Prostate gland (tissue), 2 donors: ENCODE measurements at regions not wholly inside any gene's neighbourhood (a gene's known extent, or its start where the extent isn't known, plus 50 kb on each side); places are given as distances from the start of the nearest gene placed in this dataset.

Experiments
- DNase-seq: peaks from one replicate; pipeline ENCODE4 v3.0.0-alpha.2; 2019; ENCODE audit warnings: low spot score
- H3K27ac ChIP-seq, 2 donors: fragments of 200-600 bp; sonication (generic); 2 replicates each; pipeline ENCODE4 v1.5.1; 2017 to 2019
- H3K27me3 ChIP-seq: fragments of 200-600 bp; sonication (generic); replicated peaks from 2 replicates; pipeline ENCODE4 v1.5.1; 2019; ENCODE audit not compliant: insufficient read depth
- H3K36me3 ChIP-seq, 2 donors: fragments of 200-600 bp; sonication (generic); 1 replicate in 1 of 2; 2 replicates in 1 of 2; pipeline versions ENCODE4 v1.5.1 to v1.8.1; 2017 to 2019
- H3K4me1 ChIP-seq: fragments of 200-600 bp; sonication (generic); replicated peaks from 2 replicates; pipeline ENCODE4 v1.5.1; 2019
- H3K4me3 ChIP-seq, 2 donors: fragments of 200-600 bp; sonication (generic); 2 replicates each; pipeline ENCODE4 v1.5.1; 2017 to 2019
- H3K9me3 ChIP-seq: fragments of 200-600 bp; sonication (generic); 2 replicates; pipeline ENCODE4 v1.5.1; 2017
- POLR2A ChIP-seq: fragments of 450-650 bp; IDR thresholded peaks from one replicate; pipeline ENCODE4 v1.6.1; 2016; ENCODE audit warnings: antibody characterized with exemption, mild to moderate bottlenecking
- POLR2AphosphoS5 ChIP-seq: sonication (generic); formaldehyde crosslinking; IDR thresholded peaks from one replicate; pipeline ENCODE4 v1.6.1; 2017; ENCODE audit warnings: antibody characterized with exemption
- WGBS: methylation state at CpG from one replicate; pipeline ENCODE4 v1.1.5; 2018; 5-methylcytosine and 5-hydroxymethylcytosine counted together
- intact Hi-C: fragments of 100-400 bp; cut with DNase I; formaldehyde crosslinking; loops from one replicate; pipeline ENCODE4 v1.14.2; 2022
- TF ChIP-seq, protein P1 (sequence below), 4 experiments: fragments of 200-600 bp in 2 of 4; fragments of 450-650 bp in 2 of 4; sonication (generic) in 2 of 4; IDR thresholded peaks; 1 replicate in 3 of 4; 2 replicates in 1 of 4; pipeline ENCODE4 v1.5.1; 2016 to 2019; ENCODE audit warnings: antibody characterized with exemption in 4 of 4, mild to moderate bottlenecking in 2 of 4, moderate library complexity in 2 of 4

DNA sequence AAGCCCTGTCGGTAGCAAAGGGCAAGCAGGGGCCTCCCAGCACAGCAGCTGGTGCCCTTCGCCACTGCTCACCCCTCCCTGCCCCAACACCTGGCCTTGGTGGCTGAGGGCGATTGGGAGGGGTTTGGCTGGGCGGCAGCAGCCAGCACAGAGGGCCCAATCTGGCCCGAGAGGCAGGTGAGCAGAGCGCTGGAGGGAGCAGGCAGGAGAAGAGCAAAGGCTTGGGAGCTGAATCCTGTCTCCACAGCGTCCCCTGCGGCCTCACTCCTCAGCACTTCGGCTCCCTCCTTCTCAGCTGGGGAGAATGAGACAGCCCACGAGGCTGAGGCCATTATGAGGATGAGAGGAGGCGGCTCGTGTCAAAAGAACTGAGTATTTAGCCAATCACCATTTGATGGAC is 74.9 kb upstream of the TAF1B start:
- intact Hi-C loops = no loop called here
- Histone ChIP-seq H3K9me3 (no peaks in the 10 kb centered on the region), H3K4me1 (no peaks in the 10 kb centered on the region), H3K27me3 (no peaks in the 10 kb centered on the region), H3K4me3 (no peak overlapping the region), H3K36me3 (no peaks in the 10 kb centered on the region), H3K27ac (no peak overlapping the region)
- 82% methylated on average over 12 of the region's 12 CpGs for WGBS
- TF ChIP-seq, protein P1, sequence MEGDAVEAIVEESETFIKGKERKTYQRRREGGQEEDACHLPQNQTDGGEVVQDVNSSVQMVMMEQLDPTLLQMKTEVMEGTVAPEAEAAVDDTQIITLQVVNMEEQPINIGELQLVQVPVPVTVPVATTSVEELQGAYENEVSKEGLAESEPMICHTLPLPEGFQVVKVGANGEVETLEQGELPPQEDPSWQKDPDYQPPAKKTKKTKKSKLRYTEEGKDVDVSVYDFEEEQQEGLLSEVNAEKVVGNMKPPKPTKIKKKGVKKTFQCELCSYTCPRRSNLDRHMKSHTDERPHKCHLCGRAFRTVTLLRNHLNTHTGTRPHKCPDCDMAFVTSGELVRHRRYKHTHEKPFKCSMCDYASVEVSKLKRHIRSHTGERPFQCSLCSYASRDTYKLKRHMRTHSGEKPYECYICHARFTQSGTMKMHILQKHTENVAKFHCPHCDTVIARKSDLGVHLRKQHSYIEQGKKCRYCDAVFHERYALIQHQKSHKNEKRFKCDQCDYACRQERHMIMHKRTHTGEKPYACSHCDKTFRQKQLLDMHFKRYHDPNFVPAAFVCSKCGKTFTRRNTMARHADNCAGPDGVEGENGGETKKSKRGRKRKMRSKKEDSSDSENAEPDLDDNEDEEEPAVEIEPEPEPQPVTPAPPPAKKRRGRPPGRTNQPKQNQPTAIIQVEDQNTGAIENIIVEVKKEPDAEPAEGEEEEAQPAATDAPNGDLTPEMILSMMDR (IDR thresholded peaks at IDR 0.05) = no peak
- TF ChIP-seq POLR2A = no peak
- no peak for TF ChIP-seq POLR2AphosphoS5
- DNase-seq = no peak

- Histone ChIP-seq H3K27me3 (no peaks in the 10 kb centered on the region), H3K9me3 (no peaks in the 10 kb centered on the region), H3K36me3 (no peaks in the 10 kb centered on the region), H3K4me3 (no peak overlapping the region), H3K27ac (no peak overlapping the region), H3K4me1 (no peaks in the 10 kb centered on the region)
- 68% methylated on average over 19 of the region's 19 CpGs for WGBS
- intact Hi-C loops = no loop called here
- TF ChIP-seq POLR2AphosphoS5 (no peak), POLR2A (no peak)
- TF ChIP-seq, protein P1 (IDR thresholded peaks at IDR 0.05) = no peak
- DNase-seq = no peak
Measured at GRCh38 chr2:9769171-9770005, 73.9 kb upstream of the TAF1B start.

GRCh38 chr2:9770006-9770307 is 73.3 kb upstream of the TAF1B start:
- H3K27ac ChIP-seq = no peak overlapping the region

DNA sequence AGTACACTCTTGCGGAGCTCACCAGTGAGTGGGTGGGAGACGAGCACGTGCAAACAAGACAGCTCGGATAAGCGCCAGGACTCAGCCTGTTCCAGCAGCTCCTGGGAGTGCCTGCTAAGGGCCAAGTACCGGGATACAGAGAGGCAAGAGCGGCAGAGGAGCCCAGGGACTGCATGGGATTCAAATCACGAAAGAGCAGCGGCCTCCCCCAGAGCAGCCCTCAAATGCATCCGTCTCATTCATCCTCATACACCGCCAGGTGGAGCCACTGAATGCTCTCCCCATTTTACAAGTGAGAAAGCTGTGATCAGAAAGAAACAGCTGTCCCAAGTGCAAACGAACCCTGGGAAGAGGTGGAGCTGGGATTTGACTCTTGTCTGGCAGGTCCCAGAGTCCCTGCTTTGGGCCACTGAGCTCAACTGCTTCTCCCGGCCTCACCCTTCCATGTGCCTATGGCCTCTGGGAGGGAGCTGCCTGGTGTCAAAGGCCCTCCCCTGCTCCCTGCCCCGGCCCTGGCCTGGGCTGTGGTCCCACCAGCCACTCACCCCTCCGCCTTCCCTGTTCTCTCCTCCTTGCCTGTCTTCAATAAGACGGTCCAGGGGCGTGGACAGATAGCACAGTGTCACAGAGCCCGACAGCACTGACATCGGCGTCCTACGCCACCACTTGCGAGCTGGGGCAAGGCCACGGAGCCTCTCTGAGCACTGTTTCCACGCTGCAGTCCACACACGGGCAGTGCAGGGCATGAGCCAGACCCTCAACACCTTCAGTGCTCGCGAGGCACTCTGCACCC is 72.8 kb upstream of the TAF1B start:
- intact Hi-C loops = no loop called here

More at GRCh38 chr2:9770006-9770307, 73.3 kb upstream of the TAF1B start:
- H3K9me3 ChIP-seq = no peaks in the 10 kb centered on the region
- TF ChIP-seq, protein P1 (IDR thresholded peaks at IDR 0.05) = no peak
- TF ChIP-seq POLR2AphosphoS5 (no peak), POLR2A (no peak)
- no peaks in the 10 kb centered on the region for H3K4me1 ChIP-seq
- DNase-seq = no peak
- no peaks in the 10 kb centered on the region for H3K27me3 ChIP-seq
- H3K4me3 ChIP-seq = no peak overlapping the region
- H3K36me3 ChIP-seq = no peaks in the 10 kb centered on the region
- WGBS = 23% methylated on average over 6 of the region's 6 CpGs
- intact Hi-C loops = no loop called here

More for the DNA sequence above, 72.8 kb upstream of the TAF1B start:
- H3K27ac ChIP-seq = peak overlapping the region in 1 of 2 donors; percentile 16
- H3K4me1 ChIP-seq = no peaks in the 10 kb centered on the region
- no peaks in the 10 kb centered on the region for H3K9me3 ChIP-seq
- TF ChIP-seq POLR2A = no peak
- TF ChIP-seq POLR2AphosphoS5 = peak; percentile 47
- TF ChIP-seq, protein P1 (IDR thresholded peaks at IDR 0.05) = peak; percentile 30 to 71 (median 62)
- peak; percentile 71 for DNase-seq
- H3K36me3 ChIP-seq = no peaks in the 10 kb centered on the region
- no peaks in the 10 kb centered on the region for H3K27me3 ChIP-seq
- 38% methylated on average over 25 of the region's 27 CpGs for WGBS
- no peak overlapping the region for H3K4me3 ChIP-seq
